ENCODE measurements at regions not wholly inside any gene's neighbourhood (a gene's known extent, or its start where the extent isn't known, plus 50 kb on each side); places are given as distances from the start of the nearest gene placed in this dataset.

- TF ChIP-seq POLR2A (IDR thresholded peaks at IDR 0.05), result no peak
- no peak for TF ChIP-seq CTCF (IDR thresholded peaks at IDR 0.05)
Observed at GRCh38 chr5:167783145-167783817, 508.2 kb upstream of the WWC1 start.
